Panc1 (cell line): ENCODE measurements at regions not wholly inside any gene's neighbourhood (a gene's known extent, or its start where the extent isn't known, plus 50 kb on each side); places are given as distances from the start of the nearest gene placed in this dataset.

Experiments used
- ATAC-seq: fragments of 200-7000 bp; cut with Tn5 transposase; 2 replicates; pipeline ENCODE4 v1.9.1; 2020; ENCODE audit warnings: mild to moderate bottlenecking, moderate library complexity
- BruUV-seq: library from RNA; stranded (reverse); fragments of 400-500 nt; replicated peaks from 2 replicates; lab custom pipeline; 2021; lab: Mats Ljungman, UMichigan
- CTCF ChIA-PET: fragments of 300-600 bp; sonication (Branson Sonifier 250); formaldehyde crosslinking; loops from one replicate; lab custom pipeline; 2022; ENCODE audit warnings: antibody characterized with exemption; lab: Charles Lee
- POLR2A ChIA-PET: fragments of 300-600 bp; sonication (Branson Sonifier 250); formaldehyde crosslinking; loops from one replicate; lab custom pipeline; 2022; ENCODE audit warnings: antibody characterized with exemption; lab: Charles Lee
- DNase-seq: peaks from one replicate; pipeline ENCODE4 v3.0.0-alpha.2; 2010; ENCODE audit warnings: low read depth, low spot score
- H3K27ac ChIP-seq: 2 replicates; pipeline ENCODE4 v1.5.1; 2011; ENCODE audit warnings: mild to moderate bottlenecking, low read length, inconsistent platforms
- H3K27me3 ChIP-seq: fragments of 200-500 bp; sonication (Bioruptor generic); 2 replicates; pipeline ENCODE4 v1.6.0; 2014; ENCODE audit warnings: low read length, inconsistent platforms; ENCODE audit not compliant: control insufficient read depth, insufficient read depth
- H3K36me3 ChIP-seq: fragments of 200-500 bp; sonication (Bioruptor generic); 2 replicates; pipeline ENCODE4 v1.5.1; 2014; ENCODE audit warnings: inconsistent platforms, mild to moderate bottlenecking, low read length, moderate library complexity; ENCODE audit not compliant: control insufficient read depth, insufficient read depth
- H3K4me1 ChIP-seq: 2 replicates; pipeline ENCODE4 v1.5.1; 2011; ENCODE audit warnings: inconsistent platforms, mild to moderate bottlenecking, low read length, moderate library complexity; ENCODE audit not compliant: control insufficient read depth, insufficient read depth
- H3K4me3 ChIP-seq, 2 experiments: 2 replicates each; pipeline ENCODE4 v1.5.1; 2011 to 2012; ENCODE audit warnings: low read depth in 2 of 2, low read length in 2 of 2, mild to moderate bottlenecking in 2 of 2, inconsistent platforms in 1 of 2, moderate library complexity in 1 of 2
- H3K9me3 ChIP-seq: fragments of 200-500 bp; sonication (Bioruptor generic); 2 replicates; pipeline ENCODE4 v1.5.1; 2014; ENCODE audit warnings: low read depth, mild to moderate bottlenecking, inconsistent platforms, low read length, moderate library complexity; ENCODE audit not compliant: control insufficient read depth, insufficient read depth
- POLR2AphosphoS5 ChIP-seq: IDR thresholded peaks from 2 replicates; pipeline ENCODE4 v1.6.1; 2012; ENCODE audit warnings: mild to moderate bottlenecking, low read depth, low read length, moderate library complexity
- SIN3A ChIP-seq: IDR thresholded peaks from 2 replicates; pipeline ENCODE4 v1.6.1; 2012; ENCODE audit warnings: low read depth, mild to moderate bottlenecking, low read length, moderate library complexity, borderline replicate concordance; ENCODE audit not compliant: insufficient read depth
- TCF7L2 ChIP-seq: IDR thresholded peaks from 2 replicates; pipeline ENCODE4 v1.6.1; 2011; ENCODE audit warnings: mild to moderate bottlenecking, low read depth, low read length, inconsistent platforms
- in situ Hi-C: cut with HindIII; loops from 2 replicates; pipeline ENCODE4 v1.10.0; 2016; ENCODE audit warnings: low sequenced_read_pairs, low pct_unique_long_range_greater_than_20kb
- intact Hi-C: fragments of 100-400 bp; cut with micrococcal nuclease; formaldehyde crosslinking; loops from one replicate; pipeline ENCODE4 v1.10.0; 2022; ENCODE audit not compliant: unreplicated experiment
- TF ChIP-seq, protein P1 (sequence below): fragments of 450-650 bp; IDR thresholded peaks from 2 replicates; pipeline ENCODE4 v1.5.1; 2017; ENCODE audit warnings: mild to moderate bottlenecking
- TF ChIP-seq, protein P2 (sequence below), 2 experiments: IDR thresholded peaks; 2 replicates each; pipeline ENCODE4 v1.6.1; 2011 to 2012; ENCODE audit warnings: low read depth in 2 of 2, control low read depth in 1 of 2, low read length in 1 of 2, mild to moderate bottlenecking in 1 of 2, moderate library complexity in 1 of 2; ENCODE audit not compliant: insufficient read depth in 1 of 2

DNA sequence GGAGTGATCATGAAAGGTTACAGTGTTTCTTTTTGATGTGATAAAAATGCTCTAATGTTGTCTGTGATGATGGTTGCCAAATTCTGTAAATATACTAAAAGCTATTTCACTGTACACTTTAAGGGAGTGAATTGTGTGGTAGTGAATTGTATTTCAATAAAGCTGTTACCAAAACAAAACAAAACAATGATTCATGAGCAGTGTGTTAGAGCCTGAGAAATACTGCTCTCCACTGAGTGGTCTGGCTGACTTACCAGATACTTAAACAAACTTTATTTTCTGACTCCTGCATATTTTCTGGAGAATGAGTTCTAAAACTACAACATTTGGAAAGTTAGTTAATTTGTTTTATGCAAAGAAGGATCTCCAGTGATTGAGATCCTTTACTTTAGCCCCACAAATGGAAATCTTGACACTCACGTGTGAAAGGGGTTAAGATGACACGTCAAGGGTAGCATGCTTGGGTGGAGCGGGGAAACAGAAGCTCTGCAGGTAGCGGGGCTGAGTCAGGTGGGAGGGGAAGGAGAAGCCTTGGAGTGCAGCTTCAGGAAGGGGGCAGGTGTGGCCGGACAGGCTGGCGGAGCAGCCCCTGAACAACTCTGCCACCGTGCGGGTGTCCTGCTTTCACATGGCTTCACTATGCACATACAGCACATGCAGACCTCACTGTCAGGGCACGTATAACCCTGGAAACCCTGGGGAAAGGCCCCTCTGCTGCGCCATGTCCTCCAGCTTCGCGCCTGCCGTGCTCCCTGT, 256.7 kb downstream of the IRX1 start:
- no peak overlapping the region for H3K27ac ChIP-seq
- no peaks in the 10 kb centered on the region; the same call in 1 of the 2 replicates for H3K36me3 ChIP-seq
- TF ChIP-seq, protein P1, sequence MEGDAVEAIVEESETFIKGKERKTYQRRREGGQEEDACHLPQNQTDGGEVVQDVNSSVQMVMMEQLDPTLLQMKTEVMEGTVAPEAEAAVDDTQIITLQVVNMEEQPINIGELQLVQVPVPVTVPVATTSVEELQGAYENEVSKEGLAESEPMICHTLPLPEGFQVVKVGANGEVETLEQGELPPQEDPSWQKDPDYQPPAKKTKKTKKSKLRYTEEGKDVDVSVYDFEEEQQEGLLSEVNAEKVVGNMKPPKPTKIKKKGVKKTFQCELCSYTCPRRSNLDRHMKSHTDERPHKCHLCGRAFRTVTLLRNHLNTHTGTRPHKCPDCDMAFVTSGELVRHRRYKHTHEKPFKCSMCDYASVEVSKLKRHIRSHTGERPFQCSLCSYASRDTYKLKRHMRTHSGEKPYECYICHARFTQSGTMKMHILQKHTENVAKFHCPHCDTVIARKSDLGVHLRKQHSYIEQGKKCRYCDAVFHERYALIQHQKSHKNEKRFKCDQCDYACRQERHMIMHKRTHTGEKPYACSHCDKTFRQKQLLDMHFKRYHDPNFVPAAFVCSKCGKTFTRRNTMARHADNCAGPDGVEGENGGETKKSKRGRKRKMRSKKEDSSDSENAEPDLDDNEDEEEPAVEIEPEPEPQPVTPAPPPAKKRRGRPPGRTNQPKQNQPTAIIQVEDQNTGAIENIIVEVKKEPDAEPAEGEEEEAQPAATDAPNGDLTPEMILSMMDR: no peak
- TF ChIP-seq SIN3A (no peak), POLR2AphosphoS5 (no peak)
- intact Hi-C loops (no loop called here), in situ Hi-C loops (no loop called here)
- no peaks in the 10 kb centered on the region for H3K27me3 ChIP-seq
- no peak overlapping the region for H3K4me3 ChIP-seq
- ChIA-PET POLR2A (no interaction called here), CTCF (no interaction called here)
- H3K9me3 ChIP-seq: no peaks in the 10 kb centered on the region
- ATAC-seq (no peak), DNase-seq (no peak)
- H3K4me1 ChIP-seq: no peaks in the 10 kb centered on the region
- no TSS peak for BruUV-seq

GRCh38 chr5:3853362-3853761, 257.7 kb downstream of the IRX1 start:
- TF ChIP-seq SIN3A: no peak
- Histone ChIP-seq H3K9me3 (no peaks in the 10 kb centered on the region), H3K4me1 (no peaks in the 10 kb centered on the region), H3K4me3 (no peak overlapping the region), H3K36me3 (no peaks in the 10 kb centered on the region), H3K27me3 (no peaks in the 10 kb centered on the region), H3K27ac (no peak overlapping the region)
- ATAC-seq (no peak), DNase-seq (no peak)
- no TSS peak for BruUV-seq
- ChIA-PET CTCF (no interaction called here), POLR2A (no interaction called here)
- intact Hi-C loops (no loop called here), in situ Hi-C loops (no loop called here)

DNA sequence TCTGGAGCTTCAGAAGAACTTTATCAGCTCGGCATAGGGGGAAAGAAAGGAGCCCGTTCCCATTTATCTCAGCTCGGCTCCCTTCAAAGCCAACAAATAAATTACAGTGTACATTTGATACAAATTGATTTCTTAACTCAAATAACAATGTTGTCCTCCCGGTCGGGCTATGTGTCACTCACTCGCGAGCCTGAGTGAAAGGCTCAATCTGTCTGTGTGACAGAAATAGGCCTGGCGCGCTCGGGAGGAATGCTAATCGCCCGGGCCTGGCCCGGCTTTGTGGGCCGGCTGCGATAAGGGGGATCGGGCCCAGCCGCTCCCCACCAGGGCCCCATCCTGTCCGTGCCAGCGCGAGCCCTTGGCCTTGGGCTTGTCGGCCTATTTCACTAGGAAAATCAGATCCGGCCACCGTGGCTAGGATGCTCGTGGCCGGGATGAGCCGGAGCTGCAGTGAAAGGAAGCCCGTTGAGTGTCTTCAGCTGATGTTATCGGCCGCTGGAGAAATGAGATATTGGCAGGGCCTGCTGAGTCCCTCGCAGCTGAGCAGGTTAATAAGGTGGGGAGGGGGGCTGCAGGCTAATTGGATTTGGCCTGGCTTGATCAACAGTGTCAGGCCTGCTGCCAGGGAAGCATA, 258.7 kb downstream of the IRX1 start:
- Histone ChIP-seq H3K27me3 (no peaks in the 10 kb centered on the region), H3K4me1 (no peaks in the 10 kb centered on the region), H3K9me3 (no peaks in the 10 kb centered on the region), H3K4me3 (no peak overlapping the region), H3K36me3 (no peaks in the 10 kb centered on the region), H3K27ac (no peak overlapping the region)
- in situ Hi-C loops (no loop called here), intact Hi-C loops (no loop called here)
- ATAC-seq (no peak), DNase-seq (no peak)
- ChIA-PET POLR2A (no interaction called here), CTCF (no interaction called here)
- TF ChIP-seq TCF7L2: no peak
- no TSS peak for BruUV-seq

DNA sequence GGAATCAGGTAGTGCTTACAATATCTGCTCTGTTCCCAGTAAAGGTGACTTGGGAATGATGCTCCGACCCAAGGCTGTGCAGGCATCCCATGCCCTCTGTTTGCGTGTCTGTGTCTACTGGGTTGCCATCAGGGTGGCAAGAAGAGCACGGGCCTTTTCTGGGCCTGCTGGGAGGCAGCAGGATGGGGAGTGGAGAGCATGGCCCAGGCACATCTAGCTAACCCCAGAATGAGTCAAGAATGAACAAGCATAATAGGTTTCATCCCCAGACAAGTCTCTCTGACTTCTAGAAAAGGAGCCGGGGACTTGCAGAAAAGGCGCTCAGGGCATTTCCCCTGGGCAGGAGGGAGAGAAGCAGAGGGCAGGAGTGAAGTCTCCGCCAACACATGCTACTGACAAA, 260.4 kb downstream of the IRX1 start:
- ChIA-PET CTCF (no interaction called here), POLR2A (no interaction called here)
- no peaks in the 10 kb centered on the region for H3K27me3 ChIP-seq
- H3K36me3 ChIP-seq: no peaks in the 10 kb centered on the region
- H3K9me3 ChIP-seq: no peaks in the 10 kb centered on the region
- BruUV-seq: no TSS peak
- in situ Hi-C loops: no loop called here
- DNase-seq: no peak
- TF ChIP-seq POLR2AphosphoS5 (no peak), SIN3A (no peak), TCF7L2 (no peak)
- TF ChIP-seq, protein P1: no peak
- TF ChIP-seq, protein P2, sequence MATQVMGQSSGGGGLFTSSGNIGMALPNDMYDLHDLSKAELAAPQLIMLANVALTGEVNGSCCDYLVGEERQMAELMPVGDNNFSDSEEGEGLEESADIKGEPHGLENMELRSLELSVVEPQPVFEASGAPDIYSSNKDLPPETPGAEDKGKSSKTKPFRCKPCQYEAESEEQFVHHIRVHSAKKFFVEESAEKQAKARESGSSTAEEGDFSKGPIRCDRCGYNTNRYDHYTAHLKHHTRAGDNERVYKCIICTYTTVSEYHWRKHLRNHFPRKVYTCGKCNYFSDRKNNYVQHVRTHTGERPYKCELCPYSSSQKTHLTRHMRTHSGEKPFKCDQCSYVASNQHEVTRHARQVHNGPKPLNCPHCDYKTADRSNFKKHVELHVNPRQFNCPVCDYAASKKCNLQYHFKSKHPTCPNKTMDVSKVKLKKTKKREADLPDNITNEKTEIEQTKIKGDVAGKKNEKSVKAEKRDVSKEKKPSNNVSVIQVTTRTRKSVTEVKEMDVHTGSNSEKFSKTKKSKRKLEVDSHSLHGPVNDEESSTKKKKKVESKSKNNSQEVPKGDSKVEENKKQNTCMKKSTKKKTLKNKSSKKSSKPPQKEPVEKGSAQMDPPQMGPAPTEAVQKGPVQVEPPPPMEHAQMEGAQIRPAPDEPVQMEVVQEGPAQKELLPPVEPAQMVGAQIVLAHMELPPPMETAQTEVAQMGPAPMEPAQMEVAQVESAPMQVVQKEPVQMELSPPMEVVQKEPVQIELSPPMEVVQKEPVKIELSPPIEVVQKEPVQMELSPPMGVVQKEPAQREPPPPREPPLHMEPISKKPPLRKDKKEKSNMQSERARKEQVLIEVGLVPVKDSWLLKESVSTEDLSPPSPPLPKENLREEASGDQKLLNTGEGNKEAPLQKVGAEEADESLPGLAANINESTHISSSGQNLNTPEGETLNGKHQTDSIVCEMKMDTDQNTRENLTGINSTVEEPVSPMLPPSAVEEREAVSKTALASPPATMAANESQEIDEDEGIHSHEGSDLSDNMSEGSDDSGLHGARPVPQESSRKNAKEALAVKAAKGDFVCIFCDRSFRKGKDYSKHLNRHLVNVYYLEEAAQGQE (IDR thresholded peaks at IDR 0.05; ENCODE audit: insufficient read depth in 1 of 2, low read depth in 2 of 2, low read length in 1 of 2): no peak
- no peak for ATAC-seq
- intact Hi-C loops: no loop called here
- H3K27ac ChIP-seq: no peak overlapping the region
- no peak overlapping the region for H3K4me3 ChIP-seq
- no peaks in the 10 kb centered on the region for H3K4me1 ChIP-seq
